ENCODE measurements at regions not wholly inside any gene's neighbourhood (a gene's known extent, or its start where the extent isn't known, plus 50 kb on each side); places are given as distances from the start of the nearest gene placed in this dataset.

GRCh38 chr5:57844410-57844809, 361.8 kb upstream of the ACTBL2 start:
- TF ChIP-seq CTCF (IDR thresholded peaks at IDR 0.05) (no peak), POLR2A (IDR thresholded peaks at IDR 0.05) (no peak)
